ENCODE measurements at regions not wholly inside any gene's neighbourhood (a gene's known extent, or its start where the extent isn't known, plus 50 kb on each side); places are given as distances from the start of the nearest gene placed in this dataset.

GRCh38 chr6:114605656-114606055, 262.8 kb upstream of the HS3ST5 start:
- no peak for DNase-seq

- DNase-seq: no peak
Observed at GRCh38 chr6:114600381-114600780, 257.6 kb upstream of the HS3ST5 start.

- no peak for DNase-seq
Observed at GRCh38 chr6:114595591-114595990, 252.8 kb upstream of the HS3ST5 start.

DNA sequence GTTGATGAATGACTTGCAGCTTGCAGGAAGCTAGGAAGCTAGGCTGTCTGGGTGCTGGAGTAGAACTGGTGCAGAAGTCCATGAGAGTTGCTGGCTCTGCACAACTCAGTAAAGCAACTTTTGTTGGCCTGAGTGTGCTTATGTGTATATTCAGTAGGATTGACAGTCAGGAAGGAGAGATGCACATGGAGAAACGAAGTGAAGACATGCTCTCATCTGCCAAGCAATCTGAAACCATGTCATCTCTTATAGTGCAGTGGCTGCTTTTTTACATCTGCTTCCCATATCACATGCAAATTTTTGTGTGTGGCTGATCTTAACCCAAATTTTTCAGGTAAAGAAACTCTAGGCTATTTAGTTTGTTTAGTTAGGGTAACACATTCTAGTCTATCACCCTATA, 252.4 kb upstream of the HS3ST5 start:
- no peak for DNase-seq

DNA sequence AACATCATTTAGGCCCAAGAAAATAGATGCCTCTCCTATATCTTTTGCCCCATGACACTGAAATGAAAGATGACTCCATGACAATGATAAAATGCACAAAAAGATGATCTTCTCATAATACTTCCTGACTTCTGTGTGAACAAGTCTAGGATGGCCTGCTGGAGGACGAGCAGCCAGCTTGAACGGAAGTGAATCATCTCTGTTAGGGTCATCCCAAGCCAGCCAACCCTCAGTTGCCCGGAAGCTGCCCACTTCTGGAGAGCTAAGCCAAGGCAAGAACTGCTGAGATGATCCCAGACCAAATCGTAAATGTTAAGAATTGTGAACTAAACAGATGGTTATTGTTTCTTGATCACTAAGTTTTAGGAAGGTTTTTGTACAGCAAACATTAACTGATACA, 249.7 kb upstream of the HS3ST5 start:
- DNase-seq: no peak

- DNase-seq: no peak
Observed at GRCh38 chr6:114588726-114589125, 245.9 kb upstream of the HS3ST5 start.

GRCh38 chr6:114586298-114586697, 243.5 kb upstream of the HS3ST5 start:
- no peak for DNase-seq

- peak; percentile 49 for DNase-seq
Observed at GRCh38 chr6:114581293-114581692, 238.5 kb upstream of the HS3ST5 start.

DNA sequence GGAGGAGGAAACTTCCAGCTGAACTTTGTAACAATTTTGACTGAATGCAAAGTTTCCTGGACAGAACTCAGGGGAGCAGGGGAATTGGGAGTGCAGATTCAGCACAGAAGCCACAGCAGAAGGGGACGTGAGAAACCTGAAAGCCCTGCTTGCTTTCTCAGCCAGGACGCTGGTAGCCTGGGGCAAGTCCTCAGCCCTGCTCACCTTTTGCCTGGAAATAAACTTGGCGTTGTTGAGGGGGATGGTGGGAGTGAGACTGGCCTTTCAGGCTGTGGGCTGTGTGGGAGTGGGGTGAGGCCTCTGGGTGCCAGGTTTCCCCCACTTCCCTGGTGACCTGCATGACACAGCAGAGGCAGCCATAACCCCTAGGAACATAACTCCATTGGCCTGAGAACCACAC, 238.1 kb upstream of the HS3ST5 start:
- DNase-seq: no peak

- DNase-seq: no peak
Observed at GRCh38 chr6:114579486-114579885, 236.7 kb upstream of the HS3ST5 start.

DNA sequence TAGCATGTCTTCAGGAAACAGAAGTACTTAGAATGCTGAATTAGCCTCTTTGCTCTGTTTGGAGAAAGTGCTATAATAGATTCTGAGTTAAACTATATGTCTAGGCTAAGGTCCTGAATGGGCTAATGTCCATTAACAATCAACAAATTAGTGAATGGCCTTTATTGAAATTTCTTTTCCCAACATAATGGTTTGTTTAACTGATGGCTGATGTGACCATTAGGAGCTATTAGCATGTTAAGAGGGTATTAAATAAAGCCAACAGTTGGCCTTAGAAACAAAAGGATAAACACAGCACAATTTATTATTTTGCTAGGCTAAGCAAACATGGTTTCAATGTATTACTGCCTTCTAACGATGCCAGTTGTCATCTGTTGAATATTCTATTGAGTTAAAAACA, 234.3 kb upstream of the HS3ST5 start:
- no peak for DNase-seq

DNA sequence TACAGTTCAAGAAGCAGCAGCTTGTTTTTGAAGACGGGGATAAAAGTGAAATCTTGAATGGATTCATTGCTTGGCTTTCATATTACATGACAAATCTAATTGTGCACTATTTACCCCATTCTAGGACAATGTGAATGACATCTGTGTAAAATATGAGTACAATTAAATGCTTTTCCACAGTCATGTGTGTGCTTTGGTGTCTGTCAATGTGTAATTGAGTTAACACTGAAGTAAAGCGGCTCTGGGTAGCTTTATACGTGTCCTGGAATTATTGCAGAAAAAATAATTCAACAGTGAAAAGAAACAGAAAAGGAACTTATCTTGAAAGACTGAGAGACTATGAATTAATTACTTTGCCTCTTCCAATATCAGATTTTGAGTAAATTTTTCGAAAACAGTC, 233.5 kb upstream of the HS3ST5 start:
- no peak for DNase-seq

DNA sequence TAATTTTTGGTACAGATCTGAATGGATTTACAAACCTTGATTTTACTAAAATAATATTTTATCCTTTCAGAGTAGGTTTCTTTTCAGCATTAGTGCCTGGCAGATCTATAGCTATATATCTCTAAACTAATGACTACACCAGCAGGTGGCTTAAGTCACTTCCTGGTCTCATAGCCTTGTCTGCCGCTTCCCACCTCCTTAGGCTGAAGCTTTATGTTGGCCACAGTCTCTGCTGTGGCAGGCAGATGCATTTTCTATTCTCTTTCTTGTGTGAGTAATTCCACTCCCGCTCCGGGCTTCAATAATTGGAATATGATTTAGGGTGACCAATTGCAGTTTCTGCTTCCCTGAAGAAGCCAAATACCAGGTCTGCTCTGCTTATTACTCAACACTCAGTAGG, 226.8 kb upstream of the HS3ST5 start:
- DNase-seq: no peak

GRCh38 chr6:114564302-114564933, 221.6 kb upstream of the HS3ST5 start:
- DNase-seq: no peak

DNA sequence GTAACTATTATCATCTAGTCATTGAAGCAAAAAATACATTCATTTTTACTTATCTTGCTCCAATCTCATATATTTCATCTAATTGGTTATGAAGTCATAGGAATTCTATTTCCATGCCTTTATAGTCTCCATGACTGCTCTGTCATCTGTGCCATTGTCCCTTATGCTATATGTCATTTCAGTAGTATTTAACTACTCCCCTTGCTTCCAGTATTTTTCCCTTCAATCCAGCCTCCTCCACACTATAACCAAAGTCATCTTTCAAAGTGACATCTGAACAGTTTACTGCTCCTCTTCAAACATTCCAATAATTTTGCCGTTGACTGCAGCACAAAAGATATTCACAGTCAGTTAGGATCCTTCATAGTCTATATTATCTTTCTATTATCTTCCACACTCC, 216.6 kb upstream of the HS3ST5 start:
- no peak for DNase-seq

DNA sequence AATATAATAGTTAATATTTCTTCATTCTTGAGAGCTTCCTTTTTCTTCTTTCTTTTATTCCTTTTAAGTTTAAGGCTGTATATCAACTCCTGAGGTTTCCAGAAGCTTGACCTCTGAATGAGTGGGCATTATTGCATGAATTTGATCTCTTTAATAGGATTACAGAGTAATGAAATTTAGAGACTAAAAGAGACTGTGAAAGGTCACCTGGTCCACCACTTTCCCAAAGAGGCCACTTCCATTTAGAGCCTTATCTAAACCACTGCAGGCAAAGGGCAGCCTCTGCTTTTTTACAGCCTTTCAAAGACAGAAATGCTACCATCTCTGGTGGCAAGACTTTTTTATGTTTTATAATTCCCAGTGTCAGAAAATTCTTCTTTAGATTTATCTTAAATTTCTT, 215.3 kb upstream of the HS3ST5 start:
- DNase-seq: no peak

- no peak for DNase-seq
Observed at GRCh38 chr6:114556846-114557488, 214.1 kb upstream of the HS3ST5 start.

DNA sequence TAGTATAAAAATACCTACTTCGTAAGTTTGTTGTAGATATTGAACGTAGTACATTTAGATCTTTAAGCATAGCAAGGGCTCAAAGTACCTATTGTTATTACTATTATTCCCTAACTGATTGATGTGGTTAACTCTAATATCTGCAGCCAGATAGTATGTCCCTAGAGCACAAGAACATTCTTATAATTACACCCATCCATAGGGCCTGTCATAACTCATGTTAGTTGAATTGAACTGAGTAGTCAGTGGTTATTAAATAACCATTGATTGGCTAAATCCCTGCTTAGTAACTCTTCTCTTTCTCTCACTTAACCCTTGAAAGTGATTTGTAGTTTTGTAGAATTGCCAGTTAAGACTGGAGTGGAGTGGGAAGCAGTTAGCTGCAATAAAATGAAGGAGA, 207.5 kb upstream of the HS3ST5 start:
- no peak for DNase-seq

DNA sequence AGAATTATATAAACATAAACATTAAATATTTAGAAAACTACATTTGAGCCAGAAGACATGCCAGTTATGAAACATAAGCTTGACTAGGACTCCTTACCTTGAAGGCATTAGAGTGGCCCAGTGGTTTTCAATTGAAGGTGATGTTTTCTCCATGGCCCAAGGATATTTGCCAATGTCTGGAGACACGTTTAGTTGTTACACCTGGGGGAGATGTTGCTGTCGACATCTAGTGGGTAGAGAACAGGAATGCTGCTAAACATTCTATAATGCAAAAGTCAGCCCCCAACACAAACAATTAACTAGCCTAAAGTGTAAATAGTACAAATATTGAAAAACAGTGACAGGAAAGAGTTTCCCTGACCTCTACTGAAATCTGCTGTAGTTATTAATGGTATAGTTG, 200.9 kb upstream of the HS3ST5 start:
- no peak for DNase-seq

- no peak for DNase-seq
Observed at GRCh38 chr6:114541794-114542193, 199.0 kb upstream of the HS3ST5 start.

- no peak for DNase-seq
Observed at GRCh38 chr6:114537977-114538376, 195.2 kb upstream of the HS3ST5 start.

DNA sequence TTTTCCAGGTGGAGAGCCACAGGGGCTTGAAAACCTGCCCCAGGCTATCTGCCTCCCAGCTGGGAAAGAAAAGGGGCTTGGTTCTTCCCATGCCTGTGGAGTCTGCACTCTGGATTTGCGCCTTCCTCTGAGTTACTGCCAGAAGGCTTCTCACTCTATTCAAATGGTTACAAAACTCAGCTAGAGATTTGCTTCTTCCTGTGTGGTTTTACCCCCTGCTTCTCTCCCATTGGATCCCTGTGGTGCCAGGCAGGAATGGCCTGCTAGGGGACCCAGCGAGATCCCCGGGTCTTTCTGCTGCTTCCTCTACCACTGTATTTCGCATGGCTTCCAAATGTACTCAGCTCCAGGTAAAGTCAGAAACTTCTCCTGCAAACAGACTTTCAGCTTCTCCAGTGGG, 192.0 kb upstream of the HS3ST5 start:
- no peak for DNase-seq

DNA sequence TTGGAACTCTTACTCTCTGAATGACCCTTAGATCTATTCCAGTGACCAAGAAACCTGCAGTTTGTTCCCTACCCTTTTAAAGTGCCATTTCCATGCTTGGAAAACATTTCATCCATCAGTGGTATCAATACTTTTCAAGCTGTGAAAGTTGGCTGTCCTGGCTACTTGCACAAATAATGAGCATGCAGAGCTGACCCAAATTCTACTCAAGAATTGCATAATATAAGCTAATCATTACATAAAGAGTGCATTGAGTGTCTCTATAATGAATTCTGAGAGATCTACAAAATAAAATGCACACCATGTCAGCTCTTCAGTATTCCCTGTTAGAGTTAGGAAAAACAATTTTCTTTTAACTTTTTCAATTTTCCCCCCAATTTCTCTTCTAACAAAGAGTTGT, 181.3 kb upstream of the HS3ST5 start:
- no peak for DNase-seq

- no peak for DNase-seq
Observed at GRCh38 chr6:114523508-114523907, 180.7 kb upstream of the HS3ST5 start.

- no peak for DNase-seq
Observed at GRCh38 chr6:114521926-114522325, 179.1 kb upstream of the HS3ST5 start.
